ENCODE measurements at regions not wholly inside any gene's neighbourhood (a gene's known extent, or its start where the extent isn't known, plus 50 kb on each side); places are given as distances from the start of the nearest gene placed in this dataset.

DNA sequence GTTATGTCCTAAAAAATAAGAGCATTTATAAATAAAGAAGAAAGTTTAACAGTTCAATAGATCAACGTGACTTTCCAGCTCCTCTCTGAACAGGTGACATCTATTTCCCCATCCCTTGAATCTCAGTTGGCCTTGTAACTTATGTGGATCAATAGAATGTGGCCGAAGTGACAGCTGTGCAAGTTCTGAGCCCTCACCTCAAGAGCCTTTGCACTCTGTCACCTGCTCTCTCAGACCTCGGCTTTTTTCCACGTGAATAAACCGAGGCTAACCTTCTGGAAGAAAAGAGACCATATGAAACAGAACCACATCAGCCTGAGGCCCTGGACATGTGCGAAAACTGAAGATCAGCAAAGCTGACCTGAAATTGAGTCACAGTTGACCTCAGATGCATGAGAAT, 253.0 kb downstream of the DAD1 start:
- TF ChIP-seq, protein P1, sequence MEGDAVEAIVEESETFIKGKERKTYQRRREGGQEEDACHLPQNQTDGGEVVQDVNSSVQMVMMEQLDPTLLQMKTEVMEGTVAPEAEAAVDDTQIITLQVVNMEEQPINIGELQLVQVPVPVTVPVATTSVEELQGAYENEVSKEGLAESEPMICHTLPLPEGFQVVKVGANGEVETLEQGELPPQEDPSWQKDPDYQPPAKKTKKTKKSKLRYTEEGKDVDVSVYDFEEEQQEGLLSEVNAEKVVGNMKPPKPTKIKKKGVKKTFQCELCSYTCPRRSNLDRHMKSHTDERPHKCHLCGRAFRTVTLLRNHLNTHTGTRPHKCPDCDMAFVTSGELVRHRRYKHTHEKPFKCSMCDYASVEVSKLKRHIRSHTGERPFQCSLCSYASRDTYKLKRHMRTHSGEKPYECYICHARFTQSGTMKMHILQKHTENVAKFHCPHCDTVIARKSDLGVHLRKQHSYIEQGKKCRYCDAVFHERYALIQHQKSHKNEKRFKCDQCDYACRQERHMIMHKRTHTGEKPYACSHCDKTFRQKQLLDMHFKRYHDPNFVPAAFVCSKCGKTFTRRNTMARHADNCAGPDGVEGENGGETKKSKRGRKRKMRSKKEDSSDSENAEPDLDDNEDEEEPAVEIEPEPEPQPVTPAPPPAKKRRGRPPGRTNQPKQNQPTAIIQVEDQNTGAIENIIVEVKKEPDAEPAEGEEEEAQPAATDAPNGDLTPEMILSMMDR (conservative IDR thresholded peaks at IDR 0.05; ENCODE audit: low read length), result no peak
- TF ChIP-seq EZH2phosphoT487 (IDR thresholded peaks at IDR 0.05; ENCODE audit: borderline replicate concordance), result no peak

Measured in Loucy (cell line).